H1 (cell line): ENCODE measurements at regions not wholly inside any gene's neighbourhood (a gene's known extent, or its start where the extent isn't known, plus 50 kb on each side); places are given as distances from the start of the nearest gene placed in this dataset.

Source experiments
- ATF2 ChIP-seq: IDR thresholded peaks from 2 replicates; pipeline ENCODE4 v1.6.1; 2012; ENCODE audit warnings: low read length, inconsistent platforms
- BCL11A ChIP-seq, 2 experiments: IDR thresholded peaks; one replicate each; pipeline ENCODE4 v1.6.1; 2011; ENCODE audit warnings: low read depth in 2 of 2, low read length in 2 of 2, mild to moderate bottlenecking in 2 of 2
- CHD2 ChIP-seq: IDR thresholded peaks from 2 replicates; pipeline ENCODE4 v1.6.1; 2012; ENCODE audit warnings: low read length, improper control_type of control experiment
- CTCF ChIP-seq, 3 experiments: IDR thresholded peaks; 1 replicate in 2 of 3; 2 replicates in 1 of 3; pipeline versions ENCODE4 v1.5.1 to v1.6.1; 2011; ENCODE audit warnings: low read length in 3 of 3, mild to moderate bottlenecking in 3 of 3, inconsistent platforms in 2 of 3, low read depth in 1 of 3, moderate library complexity in 1 of 3; ENCODE audit not compliant: insufficient read depth in 1 of 3; ENCODE audit errors: control extremely low read depth in 1 of 3
- EP300 ChIP-seq, 2 experiments: IDR thresholded peaks; 1 replicate in 1 of 2; 2 replicates in 1 of 2; pipeline ENCODE4 v1.6.1; 2011 to 2012; ENCODE audit warnings: low read depth in 2 of 2, low read length in 2 of 2, mild to moderate bottlenecking in 2 of 2, borderline replicate concordance in 1 of 2, inconsistent platforms in 1 of 2, moderate library complexity in 1 of 2
- EZH2 ChIP-seq: fragments of 200-600 bp; sonication (generic); IDR thresholded peaks from 2 replicates; pipeline ENCODE4 v1.7.1; 2012; ENCODE audit warnings: low read depth, mild to moderate bottlenecking, moderate library complexity, low read length, inconsistent platforms; ENCODE audit not compliant: severe bottlenecking
- HDAC2 ChIP-seq, 2 experiments: fragments of 300-600 bp in 1 of 2; sonication (generic) in 1 of 2; IDR thresholded peaks; 2 replicates each; pipeline ENCODE4 v1.6.1; 2011 to 2012; ENCODE audit warnings: low read depth in 2 of 2, low read length in 2 of 2, mild to moderate bottlenecking in 2 of 2, moderate library complexity in 2 of 2, borderline replicate concordance in 1 of 2, inconsistent platforms in 1 of 2
- POLR2A ChIP-seq, 2 experiments: IDR thresholded peaks; 1 replicate in 1 of 2; 2 replicates in 1 of 2; pipeline ENCODE4 v1.6.1; 2011; ENCODE audit warnings: low read depth in 2 of 2, low read length in 2 of 2, mild to moderate bottlenecking in 2 of 2; ENCODE audit errors: control extremely low read depth in 1 of 2
- RFX5 ChIP-seq: IDR thresholded peaks from 2 replicates; pipeline ENCODE4 v1.6.1; 2011; ENCODE audit warnings: low read depth, low read length, improper control_type of control experiment, borderline replicate concordance
- SP1 ChIP-seq: IDR thresholded peaks from 2 replicates; pipeline ENCODE4 v1.6.1; 2011; ENCODE audit warnings: low read depth, low read length
- SRF ChIP-seq: IDR thresholded peaks from 2 replicates; pipeline ENCODE4 v1.6.1; 2011; ENCODE audit warnings: mild to moderate bottlenecking, low read depth, low read length, moderate library complexity
- TF ChIP-seq, protein P1 (sequence below): IDR thresholded peaks from 2 replicates; pipeline ENCODE4 v1.6.1; 2012; ENCODE audit warnings: inconsistent platforms

DNA sequence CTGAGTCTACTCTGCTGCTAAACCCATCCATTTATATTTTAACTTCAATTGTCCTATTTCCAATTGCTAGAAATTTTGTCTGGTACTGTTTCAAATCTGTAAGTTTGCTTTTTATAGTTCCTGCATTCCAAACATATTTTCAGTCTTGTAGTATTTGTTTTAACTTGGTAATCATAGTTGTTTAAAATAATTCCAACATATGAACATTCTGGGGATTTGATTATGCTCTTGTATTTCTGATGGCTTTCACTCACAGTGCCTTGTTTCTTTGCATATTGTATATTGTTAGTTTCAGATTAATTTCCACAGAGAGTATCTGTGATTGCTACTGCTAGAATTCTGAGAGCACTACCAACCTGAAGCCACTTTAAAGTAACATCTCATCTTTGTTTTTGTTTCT lies 202.4 kb downstream of the ETAA1 start:
- TF ChIP-seq CTCF (IDR thresholded peaks at IDR 0.05; ENCODE audit: control extremely low read depth in 1 of 3, insufficient read depth in 1 of 3, low read depth in 1 of 3, low read length in 3 of 3) (no peak), EP300 (IDR thresholded peaks at IDR 0.05; ENCODE audit: borderline replicate concordance in 1 of 2, low read depth in 2 of 2, low read length in 2 of 2) (no peak), SRF (no peak), BCL11A (IDR thresholded peaks at IDR 0.05; ENCODE audit: low read depth in 2 of 2, low read length in 2 of 2) (no peak), EZH2 (no peak), RFX5 (no peak), SP1 (no peak), CHD2 (no peak), POLR2A (IDR thresholded peaks at IDR 0.05; ENCODE audit: control extremely low read depth in 1 of 2, low read depth in 2 of 2, low read length in 2 of 2) (no peak), HDAC2 (IDR thresholded peaks at IDR 0.05; ENCODE audit: borderline replicate concordance in 1 of 2, low read depth in 2 of 2, low read length in 2 of 2) (no peak), ATF2 (no peak)
- TF ChIP-seq, protein P1, sequence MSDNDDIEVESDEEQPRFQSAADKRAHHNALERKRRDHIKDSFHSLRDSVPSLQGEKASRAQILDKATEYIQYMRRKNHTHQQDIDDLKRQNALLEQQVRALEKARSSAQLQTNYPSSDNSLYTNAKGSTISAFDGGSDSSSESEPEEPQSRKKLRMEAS = no peak
